ENCODE measurements at regions not wholly inside any gene's neighbourhood (a gene's known extent, or its start where the extent isn't known, plus 50 kb on each side); places are given as distances from the start of the nearest gene placed in this dataset.

- H3K9me3 ChIP-seq (ENCODE audit: low read depth): no peaks in the 10 kb centered on the region
- H3K36me3 ChIP-seq (replicated peaks; ENCODE audit: insufficient read depth, low read depth): no peaks in the 10 kb centered on the region
- TF ChIP-seq CTCF (IDR thresholded peaks at IDR 0.05; ENCODE audit: poor library complexity) (no peak), EZH2 (IDR thresholded peaks at IDR 0.05; ENCODE audit: borderline replicate concordance) (no peak), EZH2phosphoT487 (IDR thresholded peaks at IDR 0.05; ENCODE audit: low read depth, severe bottlenecking, unreplicated experiment) (no peak)
- no peaks in the 10 kb centered on the region for H3K9me2 ChIP-seq (replicated peaks; ENCODE audit: insufficient read depth)
- H3K4me3 ChIP-seq: no peak overlapping the region
- no peak overlapping the region for H2AFZ ChIP-seq
- no peak overlapping the region for H3K27ac ChIP-seq
- WGBS (ENCODE audit: low lambda C conversion rate, missing lambda C conversion rate): 77% methylated on average over 2 of the region's 2 CpGs
- H3K79me2 ChIP-seq: no peaks in the 10 kb centered on the region
- no peaks in the 10 kb centered on the region for H3K4me1 ChIP-seq (ENCODE audit: insufficient read depth)
- H3K27me3 ChIP-seq: no peaks in the 10 kb centered on the region
- no peak for DNase-seq (ENCODE audit: low spot score)
- no peak overlapping the region for H3K4me2 ChIP-seq
- no peaks in the 10 kb centered on the region for H4K20me1 ChIP-seq (ENCODE audit: insufficient read depth, poor library complexity, severe bottlenecking)
Observed at GRCh38 chr2:80706951-80707350, 402.4 kb upstream of the LRRTM1 start.

- H2AFZ ChIP-seq: no peak overlapping the region
Observed at GRCh38 chr2:80706541-80706940, 402.0 kb upstream of the LRRTM1 start.

GRCh38 chr2:80703532-80703931 is 399.0 kb upstream of the LRRTM1 start:
- Histone ChIP-seq H2AFZ (no peak overlapping the region), H3K27ac (no peak overlapping the region), H3K4me1 (ENCODE audit: insufficient read depth) (no peaks in the 10 kb centered on the region), H3K4me2 (no peak overlapping the region), H3K79me2 (no peaks in the 10 kb centered on the region), H4K20me1 (ENCODE audit: insufficient read depth, poor library complexity, severe bottlenecking) (no peaks in the 10 kb centered on the region), H3K9me3 (ENCODE audit: low read depth) (no peaks in the 10 kb centered on the region), H3K9me2 (replicated peaks; ENCODE audit: insufficient read depth) (no peaks in the 10 kb centered on the region), H3K4me3 (no peak overlapping the region), H3K27me3 (no peaks in the 10 kb centered on the region), H3K36me3 (replicated peaks; ENCODE audit: insufficient read depth, low read depth) (no peaks in the 10 kb centered on the region)
- WGBS (ENCODE audit: low lambda C conversion rate, missing lambda C conversion rate): 47% methylated on average over 3 of the region's 3 CpGs
- no peak for TF ChIP-seq EZH2 (IDR thresholded peaks at IDR 0.05; ENCODE audit: borderline replicate concordance)
- TF ChIP-seq CTCF (IDR thresholded peaks at IDR 0.05; ENCODE audit: poor library complexity): no peak
- TF ChIP-seq EZH2phosphoT487 (IDR thresholded peaks at IDR 0.05; ENCODE audit: low read depth, severe bottlenecking, unreplicated experiment): no peak
- no peak for DNase-seq (ENCODE audit: low spot score)

More at GRCh38 chr2:80706541-80706940, 402.0 kb upstream of the LRRTM1 start:
- Histone ChIP-seq H3K27me3 (no peaks in the 10 kb centered on the region), H3K27ac (no peak overlapping the region), H3K36me3 (replicated peaks; ENCODE audit: insufficient read depth, low read depth) (no peaks in the 10 kb centered on the region), H3K4me1 (ENCODE audit: insufficient read depth) (no peaks in the 10 kb centered on the region), H3K4me3 (no peak overlapping the region), H3K4me2 (no peak overlapping the region), H3K9me3 (ENCODE audit: low read depth) (no peaks in the 10 kb centered on the region), H3K79me2 (no peaks in the 10 kb centered on the region), H4K20me1 (ENCODE audit: insufficient read depth, poor library complexity, severe bottlenecking) (no peaks in the 10 kb centered on the region), H3K9me2 (replicated peaks; ENCODE audit: insufficient read depth) (no peaks in the 10 kb centered on the region)
- 88% methylated on average over 5 of the region's 5 CpGs for WGBS (ENCODE audit: low lambda C conversion rate, missing lambda C conversion rate)
- DNase-seq (ENCODE audit: low spot score): no peak
- TF ChIP-seq EZH2phosphoT487 (IDR thresholded peaks at IDR 0.05; ENCODE audit: low read depth, severe bottlenecking, unreplicated experiment) (no peak), EZH2 (IDR thresholded peaks at IDR 0.05; ENCODE audit: borderline replicate concordance) (no peak), CTCF (IDR thresholded peaks at IDR 0.05; ENCODE audit: poor library complexity) (no peak)

GRCh38 chr2:80700961-80701360 is 396.4 kb upstream of the LRRTM1 start:
- Histone ChIP-seq H3K4me2 (no peak overlapping the region), H4K20me1 (ENCODE audit: insufficient read depth, poor library complexity, severe bottlenecking) (no peaks in the 10 kb centered on the region), H3K27ac (no peak overlapping the region), H2AFZ (no peak overlapping the region), H3K36me3 (replicated peaks; ENCODE audit: insufficient read depth, low read depth) (no peaks in the 10 kb centered on the region), H3K9me3 (ENCODE audit: low read depth) (no peaks in the 10 kb centered on the region), H3K27me3 (no peaks in the 10 kb centered on the region), H3K9me2 (replicated peaks; ENCODE audit: insufficient read depth) (no peaks in the 10 kb centered on the region), H3K4me3 (no peak overlapping the region), H3K79me2 (no peaks in the 10 kb centered on the region), H3K4me1 (ENCODE audit: insufficient read depth) (no peaks in the 10 kb centered on the region)
- no peak for TF ChIP-seq EZH2phosphoT487 (IDR thresholded peaks at IDR 0.05; ENCODE audit: low read depth, severe bottlenecking, unreplicated experiment)
- TF ChIP-seq CTCF (IDR thresholded peaks at IDR 0.05; ENCODE audit: poor library complexity): no peak
- TF ChIP-seq EZH2 (IDR thresholded peaks at IDR 0.05; ENCODE audit: borderline replicate concordance): no peak
- DNase-seq (ENCODE audit: low spot score): no peak
